Endothelial cell of umbilical vein (primary cell): ENCODE measurements at regions not wholly inside any gene's neighbourhood (a gene's known extent, or its start where the extent isn't known, plus 50 kb on each side); places are given as distances from the start of the nearest gene placed in this dataset.

Experiments used
- BruUV-seq: library from RNA; stranded (reverse); fragments of 400-500 nt; replicated peaks from 2 replicates; lab custom pipeline; 2021; lab: Mats Ljungman, UMichigan
- CTCF ChIA-PET: fragments of 300-600, 350-600 bp; sonication (Branson Sonifier 250); formaldehyde crosslinking; loops from one replicate; lab custom pipeline; 2021; ENCODE audit warnings: antibody characterized with exemption, inconsistent platforms; lab: Charles Lee
- POLR2A ChIA-PET: fragments of 300-600, 350-600 bp; sonication (Branson Sonifier 250); formaldehyde crosslinking; loops from one replicate; lab custom pipeline; 2021; ENCODE audit warnings: antibody characterized with exemption, inconsistent platforms; lab: Charles Lee
- DNase-seq: peaks from one replicate; pipeline ENCODE4 v3.0.0-alpha.2; 2011; ENCODE audit warnings: low read depth, low spot score
- FAIRE-seq: peaks from 2 replicates; lab custom pipeline; 2011; peaks lifted over from hg19 to GRCh38; lab: Jason Lieb, UNC
- H2AFZ ChIP-seq: 2 replicates; pipeline ENCODE4 v1.6.0; 2012; ENCODE audit warnings: low read depth, low read length, control low read depth, inconsistent platforms
- H3K27ac ChIP-seq: 2 replicates; pipeline ENCODE4 v1.5.1; 2011; ENCODE audit warnings: low read depth, mild to moderate bottlenecking, control low read depth, low read length, moderate library complexity; ENCODE audit not compliant: insufficient read depth
- H3K27me3 ChIP-seq, 2 experiments: 2 replicates each; pipeline versions ENCODE4 v1.6.0 to v1.6.1; 2011; ENCODE audit warnings: low read length in 2 of 2, mixed read lengths in 1 of 2; ENCODE audit not compliant: control insufficient read depth in 2 of 2, insufficient read depth in 2 of 2
- H3K36me3 ChIP-seq, 2 experiments: 2 replicates in 1 of 2; 3 replicates in 1 of 2; pipeline ENCODE4 v1.5.1; 2011; ENCODE audit warnings: low read length in 2 of 2, mild to moderate bottlenecking in 1 of 2, moderate library complexity in 1 of 2; ENCODE audit not compliant: control insufficient read depth in 2 of 2, insufficient read depth in 2 of 2; ENCODE audit errors: extremely low read depth in 1 of 2
- H3K4me1 ChIP-seq: 3 replicates; pipeline ENCODE4 v1.5.1; 2011; ENCODE audit warnings: mild to moderate bottlenecking, low read length; ENCODE audit not compliant: control insufficient read depth, insufficient read depth; ENCODE audit errors: extremely low read depth
- H3K4me2 ChIP-seq: 2 replicates; pipeline ENCODE4 v1.6.1; 2011; ENCODE audit warnings: low read length, control low read depth, mixed read lengths; ENCODE audit not compliant: insufficient read depth
- H3K4me3 ChIP-seq, 3 experiments: fragments of 200-600 bp in 1 of 3; sonication (generic), shearing (Covaris generic) in 1 of 3; replicated peaks in 1 of 3; 2 replicates each; pipeline ENCODE4 v1.5.1; 2011 to 2016; ENCODE audit warnings: control low read depth in 3 of 3, low read length in 3 of 3, mild to moderate bottlenecking in 2 of 3, inconsistent platforms in 1 of 3, low read depth in 1 of 3, moderate library complexity in 1 of 3; ENCODE audit not compliant: insufficient read depth in 1 of 3
- H3K79me2 ChIP-seq: 2 replicates; pipeline ENCODE4 v1.6.0; 2012; ENCODE audit warnings: low read length, inconsistent platforms; ENCODE audit not compliant: control insufficient read depth, insufficient read depth
- H3K9ac ChIP-seq: replicated peaks from 2 replicates; pipeline ENCODE3; 2011; ENCODE audit warnings: low read length, control low read depth; ENCODE audit not compliant: insufficient read depth; ENCODE audit errors: extremely low read depth
- H3K9me1 ChIP-seq: replicated peaks from 3 replicates; pipeline ENCODE4 v1.6.0; 2011; ENCODE audit warnings: mild to moderate bottlenecking, low read length; ENCODE audit not compliant: control insufficient read depth, insufficient read depth; ENCODE audit errors: extremely low read depth
- H3K9me3 ChIP-seq: replicated peaks from 2 replicates; pipeline ENCODE4 v1.5.1; 2012; ENCODE audit warnings: low read length, inconsistent platforms; ENCODE audit not compliant: control insufficient read depth, insufficient read depth
- H4K20me1 ChIP-seq: replicated peaks from 2 replicates; pipeline ENCODE3; 2011; ENCODE audit warnings: mild to moderate bottlenecking, low read length; ENCODE audit not compliant: control insufficient read depth, insufficient read depth; ENCODE audit errors: extremely low read depth
- CTCF ChIP-seq, 2 donors: IDR thresholded peaks; 1 replicate in 1 of 2; 2 replicates in 1 of 2; pipeline ENCODE4 v1.5.1; 2011; ENCODE audit warnings: low read length in 2 of 2, mild to moderate bottlenecking in 2 of 2, moderate library complexity in 2 of 2, control low read depth in 1 of 2, inconsistent platforms in 1 of 2, low read depth in 1 of 2; ENCODE audit not compliant: insufficient read depth in 1 of 2; ENCODE audit errors: extremely low read depth in 1 of 2
- EZH2 ChIP-seq: IDR thresholded peaks from 2 replicates; pipeline ENCODE4 v1.6.1; 2012; ENCODE audit warnings: borderline replicate concordance, low read depth, mild to moderate bottlenecking, moderate library complexity, low read length, inconsistent platforms; ENCODE audit not compliant: severe bottlenecking
- FOS ChIP-seq: IDR thresholded peaks from 2 replicates; pipeline ENCODE4 v1.6.1; 2011; ENCODE audit warnings: mild to moderate bottlenecking, low read length, moderate library complexity, borderline replicate concordance; ENCODE audit not compliant: insufficient read depth
- GATA2 ChIP-seq: IDR thresholded peaks from 2 replicates; pipeline ENCODE4 v1.7.0; 2011; ENCODE audit warnings: low read depth, mild to moderate bottlenecking, moderate library complexity, mixed read lengths, low read length; ENCODE audit not compliant: insufficient read length, insufficient read depth
- JUN ChIP-seq: IDR thresholded peaks from 2 replicates; pipeline ENCODE4 v1.6.1; 2011; ENCODE audit warnings: borderline replicate concordance, low read depth; ENCODE audit not compliant: insufficient read length, insufficient read depth
- MAX ChIP-seq: IDR thresholded peaks from 2 replicates; pipeline ENCODE4 v1.6.1; 2011; ENCODE audit not compliant: insufficient read depth, insufficient read length
- MYC ChIP-seq: IDR thresholded peaks from one replicate; pipeline ENCODE4 v1.6.1; 2011; ENCODE audit warnings: mild to moderate bottlenecking, low read depth, low read length
- POLR2A ChIP-seq: IDR thresholded peaks from 2 replicates; pipeline ENCODE4 v1.6.1; 2012; ENCODE audit warnings: low read depth, mild to moderate bottlenecking, control low read depth, low read length
- POLR2AphosphoS5 ChIP-seq: IDR thresholded peaks from 2 replicates; pipeline ENCODE4 v1.6.1; 2012; ENCODE audit warnings: low read depth, mild to moderate bottlenecking, control low read depth, low read length, moderate library complexity; ENCODE audit not compliant: insufficient read depth
- dilution Hi-C: fragments of 300-500 bp; cut with MboI; formaldehyde crosslinking; loops from one replicate; pipeline ENCODE4 v1.15.0; 2019; ENCODE audit warnings: low sequenced_read_pairs; ENCODE audit not compliant: extremely low pct_ligation_motif_present
- intact Hi-C: fragments of 100-400 bp; cut with micrococcal nuclease; formaldehyde crosslinking; loops from one replicate; pipeline ENCODE4 v1.10.0; 2022

- no peak for DNase-seq
- FAIRE-seq, result no peak
These were observed 530.3 kb downstream of the RASEF start for GRCh38 chr9:82532504-82533180.

More at GRCh38 chr9:82532504-82533180, 530.3 kb downstream of the RASEF start:
- Histone ChIP-seq H3K79me2 (no peaks in the 10 kb centered on the region), H3K9ac (no peak overlapping the region), H3K4me3 (no peak overlapping the region), H4K20me1 (no peaks in the 10 kb centered on the region), H3K36me3 (no peaks in the 10 kb centered on the region), H3K4me2 (no peak overlapping the region), H3K9me1 (no peaks in the 10 kb centered on the region), H3K4me1 (no peaks in the 10 kb centered on the region), H3K27ac (no peak overlapping the region), H2AFZ (no peak overlapping the region), H3K9me3 (no peaks in the 10 kb centered on the region), H3K27me3 (no peaks in the 10 kb centered on the region)
- ChIA-PET CTCF (no interaction called here), POLR2A (no interaction called here)
- dilution Hi-C loops (no loop called here), intact Hi-C loops (loop anchor here (1.0 kb wide), 1 partner anchor 429 kb away; no protein-coding TSS in a partner anchor)
- TF ChIP-seq MYC, result no peak
- no peak for TF ChIP-seq FOS
- no peak for TF ChIP-seq MAX
- no peak for TF ChIP-seq GATA2
- TF ChIP-seq EZH2, result no peak
- TF ChIP-seq CTCF (IDR thresholded peaks at IDR 0.05; ENCODE audit: extremely low read depth in 1 of 2, insufficient read depth in 1 of 2, low read depth in 1 of 2, low read length in 2 of 2), result no peak
- TF ChIP-seq POLR2AphosphoS5, result no peak
- no peak for TF ChIP-seq POLR2A
- no peak for TF ChIP-seq JUN
- no TSS peak for BruUV-seq
